GM20000 (cell line): ENCODE measurements at regions not wholly inside any gene's neighbourhood (a gene's known extent, or its start where the extent isn't known, plus 50 kb on each side); places are given as distances from the start of the nearest gene placed in this dataset.

Experiments used
- DNase-seq: peaks from one replicate; pipeline ENCODE4 v3.0.0; 2012; ENCODE audit warnings: low spot score
- TF ChIP-seq, protein P1 (sequence below): IDR thresholded peaks from 2 replicates; pipeline ENCODE4 v1.5.1; 2012; ENCODE audit warnings: mild to moderate bottlenecking, control low read depth; ENCODE audit errors: extremely low read depth, missing control alignments

- DNase-seq: no peak
- TF ChIP-seq, protein P1, sequence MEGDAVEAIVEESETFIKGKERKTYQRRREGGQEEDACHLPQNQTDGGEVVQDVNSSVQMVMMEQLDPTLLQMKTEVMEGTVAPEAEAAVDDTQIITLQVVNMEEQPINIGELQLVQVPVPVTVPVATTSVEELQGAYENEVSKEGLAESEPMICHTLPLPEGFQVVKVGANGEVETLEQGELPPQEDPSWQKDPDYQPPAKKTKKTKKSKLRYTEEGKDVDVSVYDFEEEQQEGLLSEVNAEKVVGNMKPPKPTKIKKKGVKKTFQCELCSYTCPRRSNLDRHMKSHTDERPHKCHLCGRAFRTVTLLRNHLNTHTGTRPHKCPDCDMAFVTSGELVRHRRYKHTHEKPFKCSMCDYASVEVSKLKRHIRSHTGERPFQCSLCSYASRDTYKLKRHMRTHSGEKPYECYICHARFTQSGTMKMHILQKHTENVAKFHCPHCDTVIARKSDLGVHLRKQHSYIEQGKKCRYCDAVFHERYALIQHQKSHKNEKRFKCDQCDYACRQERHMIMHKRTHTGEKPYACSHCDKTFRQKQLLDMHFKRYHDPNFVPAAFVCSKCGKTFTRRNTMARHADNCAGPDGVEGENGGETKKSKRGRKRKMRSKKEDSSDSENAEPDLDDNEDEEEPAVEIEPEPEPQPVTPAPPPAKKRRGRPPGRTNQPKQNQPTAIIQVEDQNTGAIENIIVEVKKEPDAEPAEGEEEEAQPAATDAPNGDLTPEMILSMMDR: no peak
These were observed 161.5 kb downstream of the PRDM13 start for GRCh38 chr6:99768166-99768565.

DNA sequence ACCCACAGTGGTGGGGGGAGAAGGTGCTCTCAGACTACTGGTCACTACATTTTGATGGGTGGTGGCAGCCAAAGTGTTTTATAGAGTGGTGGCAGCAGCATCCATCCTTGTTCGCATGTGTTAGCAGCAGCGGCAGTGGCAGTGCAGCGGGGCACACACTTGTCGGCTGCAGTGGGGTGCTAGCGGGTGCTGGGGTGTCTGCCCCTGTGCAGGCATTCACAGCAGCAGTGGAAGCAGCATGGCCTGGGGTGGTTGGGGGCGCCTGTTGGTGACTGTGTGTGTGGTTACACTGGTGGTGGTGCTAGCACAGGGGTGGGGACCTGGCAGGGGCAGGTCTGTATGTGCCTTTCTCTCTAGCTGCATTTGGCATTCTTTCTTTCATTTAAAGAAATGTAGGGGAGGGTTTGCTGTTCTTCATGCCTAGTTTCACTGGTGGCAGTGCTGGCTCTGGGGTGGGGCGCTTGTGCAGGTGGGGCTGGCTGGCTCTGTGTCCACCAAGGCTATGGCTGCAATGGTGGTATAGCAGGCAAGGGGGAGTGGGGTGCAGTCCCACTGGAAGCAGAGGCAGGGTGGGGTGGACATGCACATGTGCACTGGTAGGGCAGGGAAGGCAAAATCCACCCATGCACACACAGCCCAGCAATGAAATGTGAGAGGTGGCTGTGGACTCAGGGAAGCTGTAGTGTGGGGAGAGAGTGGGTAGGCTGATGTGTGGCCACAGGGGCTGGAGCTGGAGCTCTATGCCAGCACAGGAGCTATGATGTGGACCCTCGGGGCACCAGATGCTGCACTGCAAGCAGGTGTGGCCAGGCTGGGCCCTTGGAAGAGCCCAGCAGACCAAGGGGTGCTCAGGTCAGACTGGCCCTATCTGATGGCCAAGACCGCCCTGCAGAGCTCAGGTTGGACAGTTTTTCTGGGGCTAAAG lies 173.3 kb downstream of the PRDM13 start:
- TF ChIP-seq, protein P1: no peak
- no peak for DNase-seq

- no peak for DNase-seq
- TF ChIP-seq, protein P1: no peak
These were observed 173.9 kb downstream of the PRDM13 start for GRCh38 chr6:99780556-99780885.

- TF ChIP-seq, protein P1: no peak
- no peak for DNase-seq
These were observed 183.1 kb downstream of the PRDM13 start for GRCh38 chr6:99789767-99790166.

- TF ChIP-seq, protein P1: no peak
- DNase-seq: no peak
These were observed 184.0 kb downstream of the PRDM13 start for GRCh38 chr6:99790679-99791078.

GRCh38 chr6:99801805-99802204 lies 192.2 kb downstream of the MCHR2 start:
- no peak for DNase-seq

GRCh38 chr6:99802396-99803031 lies 191.5 kb downstream of the MCHR2 start:
- TF ChIP-seq, protein P1: no peak
- no peak for DNase-seq

More at GRCh38 chr6:99801805-99802204, 192.2 kb downstream of the MCHR2 start:
- TF ChIP-seq, protein P1: no peak
